ENCODE measurements at regions not wholly inside any gene's neighbourhood (a gene's known extent, or its start where the extent isn't known, plus 50 kb on each side); places are given as distances from the start of the nearest gene placed in this dataset.

- DNase-seq (ENCODE audit: low read depth, low spot score) (no peak), ATAC-seq (no peak), FAIRE-seq (no peak)
- ChIA-PET POLR2A (no interaction called here), RAD21 (ENCODE audit: unreplicated experiment) (no interaction called here), CTCF (interaction anchor here (1.5 to 1.6 kb wide), 2 partner anchors 18 to 47 kb away, joined by 5 read pairs; no protein-coding TSS in a partner anchor), SMC1A (ENCODE audit: uncharacterized antibody, unreplicated experiment) (no interaction called here)
- no peak overlapping the region for H3K27ac ChIP-seq (ENCODE audit: control insufficient read depth, insufficient read depth)
- no peak overlapping the region for H2AFZ ChIP-seq (ENCODE audit: control insufficient read depth, low read depth, low read length)
- no peaks in the 10 kb centered on the region for H3K9me3 ChIP-seq (replicated peaks; ENCODE audit: control insufficient read depth, insufficient read depth, low read length)
- H3K4me1 ChIP-seq (ENCODE audit: control insufficient read depth, insufficient read depth, low read length) = no peaks in the 10 kb centered on the region
- H3K4me2 ChIP-seq (ENCODE audit: control insufficient read depth, insufficient read depth) = no peak overlapping the region
- intact Hi-C loops (cut with micrococcal nuclease; ENCODE audit: unreplicated experiment) (no loop called here), in situ Hi-C loops (cut with MboI) (no loop called here)
- TF ChIP-seq NFXL1 (IDR thresholded peaks at IDR 0.05; ENCODE audit: borderline replicate concordance) (no peak), KAT2A (conservative IDR thresholded peaks at IDR 0.05; ENCODE audit: control insufficient read depth, low read depth, low read length) (no peak), BRCA1 (IDR thresholded peaks at IDR 0.05; ENCODE audit: low read depth, low read length) (no peak), HCFC1 (IDR thresholded peaks at IDR 0.05; ENCODE audit: low read length) (no peak), IRF5 (IDR thresholded peaks at IDR 0.05; ENCODE audit: borderline replicate concordance) (no peak), E4F1 (IDR thresholded peaks at IDR 0.05; ENCODE audit: borderline replicate concordance, partially characterized antibody) (no peak)
- TF ChIP-seq, protein P1, sequence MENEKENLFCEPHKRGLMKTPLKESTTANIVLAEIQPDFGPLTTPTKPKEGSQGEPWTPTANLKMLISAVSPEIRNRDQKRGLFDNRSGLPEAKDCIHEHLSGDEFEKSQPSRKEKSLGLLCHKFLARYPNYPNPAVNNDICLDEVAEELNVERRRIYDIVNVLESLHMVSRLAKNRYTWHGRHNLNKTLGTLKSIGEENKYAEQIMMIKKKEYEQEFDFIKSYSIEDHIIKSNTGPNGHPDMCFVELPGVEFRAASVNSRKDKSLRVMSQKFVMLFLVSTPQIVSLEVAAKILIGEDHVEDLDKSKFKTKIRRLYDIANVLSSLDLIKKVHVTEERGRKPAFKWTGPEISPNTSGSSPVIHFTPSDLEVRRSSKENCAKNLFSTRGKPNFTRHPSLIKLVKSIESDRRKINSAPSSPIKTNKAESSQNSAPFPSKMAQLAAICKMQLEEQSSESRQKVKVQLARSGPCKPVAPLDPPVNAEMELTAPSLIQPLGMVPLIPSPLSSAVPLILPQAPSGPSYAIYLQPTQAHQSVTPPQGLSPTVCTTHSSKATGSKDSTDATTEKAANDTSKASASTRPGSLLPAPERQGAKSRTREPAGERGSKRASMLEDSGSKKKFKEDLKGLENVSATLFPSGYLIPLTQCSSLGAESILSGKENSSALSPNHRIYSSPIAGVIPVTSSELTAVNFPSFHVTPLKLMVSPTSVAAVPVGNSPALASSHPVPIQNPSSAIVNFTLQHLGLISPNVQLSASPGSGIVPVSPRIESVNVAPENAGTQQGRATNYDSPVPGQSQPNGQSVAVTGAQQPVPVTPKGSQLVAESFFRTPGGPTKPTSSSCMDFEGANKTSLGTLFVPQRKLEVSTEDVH (IDR thresholded peaks at IDR 0.05; ENCODE audit: low read depth, partially characterized antibody) = no peak
- no peak overlapping the region for H3K4me3 ChIP-seq
- 4% methylated on average over 3 of the region's 3 CpGs for WGBS (ENCODE audit: insufficient coverage, insufficient replicate concordance, low lambda C conversion rate, missing lambda C conversion rate)
- H3K9ac ChIP-seq (ENCODE audit: control insufficient read depth, insufficient read depth, low read length) = no peak overlapping the region
- no peaks in the 10 kb centered on the region; a peak in 3 of 4 replicates for H3K27me3 ChIP-seq (replicated peaks in 1 of 2; ENCODE audit: control insufficient read depth in 2 of 2, insufficient read depth in 2 of 2, low read length in 1 of 2)
- BruUV-seq (replicated peaks) = no TSS peak
- no peaks in the 10 kb centered on the region for H3K79me2 ChIP-seq (ENCODE audit: control insufficient read depth, insufficient read depth, low read length)
- no peaks in the 10 kb centered on the region for H3K36me3 ChIP-seq (ENCODE audit: control insufficient read depth in 2 of 2, insufficient read depth in 2 of 2, low read length in 1 of 2)
- no peaks in the 10 kb centered on the region for H4K20me1 ChIP-seq (ENCODE audit: control insufficient read depth, insufficient read depth)
Measured at GRCh38 chr2:60627412-60627811, 74.0 kb upstream of the BCL11A start.

Data from GM12878 (cell line).